HG02610 (cell line): ENCODE measurements at regions not wholly inside any gene's neighbourhood (a gene's known extent, or its start where the extent isn't known, plus 50 kb on each side); places are given as distances from the start of the nearest gene placed in this dataset.
A peak's percentile ranks its signal among the peaks of the same experiment; 100 is the strongest.
"Not testable (repeated sequence)": the region's sequence is repeated elsewhere in the genome, so short reads cannot be mapped to it uniquely, and the experiment has no call there.

ENCODE experiments used
- ATAC-seq: cut with Tn5 transposase; IDR thresholded peaks from one replicate; pipeline ENCODE4 v1.9.1; 2021; ENCODE audit warnings: mild to moderate bottlenecking, moderate library complexity; ENCODE audit not compliant: unreplicated experiment

DNA sequence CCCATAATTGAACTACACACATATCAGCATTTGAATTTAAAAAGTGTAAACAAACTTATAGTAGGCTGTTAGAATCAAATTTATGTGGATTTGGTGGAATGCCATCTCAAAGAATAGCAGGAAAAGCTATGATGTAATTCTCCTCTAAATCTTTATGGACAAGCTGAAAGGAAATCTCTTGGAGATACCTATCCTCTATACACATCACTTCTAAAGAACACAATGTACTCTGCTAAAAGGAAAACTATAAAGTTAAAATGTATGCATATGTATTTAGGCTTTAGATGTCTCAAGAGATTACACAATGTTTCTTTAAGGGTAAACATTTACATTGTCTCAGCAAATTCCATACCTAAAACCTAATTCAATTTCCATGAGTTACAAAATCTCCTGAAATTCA is 323.3 kb downstream of the CRPPA start:
- ATAC-seq: no peak

DNA sequence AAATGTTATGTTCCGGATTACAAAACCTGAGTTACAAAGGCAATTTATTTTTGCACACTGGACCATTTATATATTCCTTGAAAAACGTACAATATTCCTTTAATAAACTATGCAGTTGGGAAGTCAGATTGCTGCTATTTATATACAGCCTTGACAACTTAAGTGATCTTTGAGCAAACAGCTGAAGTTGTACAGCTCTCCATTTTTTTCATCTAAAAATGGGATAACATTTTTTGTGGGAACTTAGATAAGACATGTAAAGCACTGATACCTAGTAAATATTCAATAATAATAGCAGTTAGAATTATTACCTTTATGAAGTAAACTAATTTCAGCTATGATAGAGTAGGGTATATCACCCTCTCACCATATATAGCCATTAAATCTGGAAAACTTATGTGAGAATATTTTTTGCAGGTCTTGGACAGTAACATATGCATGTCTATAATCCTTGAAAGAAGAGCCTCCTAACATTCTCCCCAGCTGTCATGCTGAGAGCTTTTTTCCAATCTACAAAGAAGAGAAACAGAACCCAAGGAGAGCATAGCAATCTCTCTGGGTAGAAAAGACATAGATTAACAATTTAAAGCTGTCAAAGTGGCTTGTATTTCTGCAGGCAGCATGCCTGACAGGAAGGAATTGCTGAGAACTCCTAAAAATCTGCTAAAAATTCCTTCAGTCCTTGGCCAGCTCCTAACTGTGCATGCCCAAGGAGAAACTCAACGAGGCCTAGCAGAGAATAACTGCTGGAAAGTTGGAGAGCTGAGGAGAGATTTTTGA is 326.0 kb downstream of the CRPPA start:
- ATAC-seq: no peak

DNA sequence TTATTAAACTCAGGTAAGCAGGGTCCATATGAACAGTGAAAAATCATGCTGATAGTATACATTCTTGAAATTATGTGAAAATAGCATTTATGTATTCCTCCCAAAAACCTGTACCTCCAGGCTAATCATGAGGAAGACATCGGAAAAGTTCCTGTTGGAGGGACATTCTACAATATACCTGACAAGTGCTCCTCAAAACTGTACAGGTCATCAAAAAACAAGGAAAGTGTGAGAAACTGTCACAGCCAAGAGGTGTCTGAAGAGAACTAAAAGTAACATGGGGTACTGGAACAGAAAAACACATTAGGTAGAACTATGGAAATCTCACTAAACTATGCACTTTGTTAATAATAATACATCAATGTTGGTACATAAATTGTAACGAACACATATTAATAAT is 326.7 kb downstream of the CRPPA start:
- ATAC-seq: no peak

DNA sequence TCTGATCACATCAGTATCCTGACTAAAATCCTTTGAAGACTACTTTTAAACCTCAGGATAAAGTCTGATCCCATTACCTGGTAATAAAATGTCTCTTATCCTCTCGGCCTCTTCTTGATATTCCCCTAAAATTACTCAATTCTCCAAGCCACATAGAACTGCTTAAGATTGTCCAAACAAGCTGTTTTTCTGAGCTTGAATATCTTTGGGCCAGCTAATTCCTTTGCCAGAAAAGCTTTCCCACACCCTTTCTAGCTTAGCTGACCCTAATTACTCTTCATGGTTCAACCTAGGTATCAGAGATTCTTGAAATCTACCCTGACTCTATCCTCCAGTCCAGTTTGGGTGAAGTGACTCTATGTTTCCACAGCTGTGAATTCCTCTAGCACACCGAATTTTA is 328.6 kb downstream of the CRPPA start:
- ATAC-seq: no peak

DNA sequence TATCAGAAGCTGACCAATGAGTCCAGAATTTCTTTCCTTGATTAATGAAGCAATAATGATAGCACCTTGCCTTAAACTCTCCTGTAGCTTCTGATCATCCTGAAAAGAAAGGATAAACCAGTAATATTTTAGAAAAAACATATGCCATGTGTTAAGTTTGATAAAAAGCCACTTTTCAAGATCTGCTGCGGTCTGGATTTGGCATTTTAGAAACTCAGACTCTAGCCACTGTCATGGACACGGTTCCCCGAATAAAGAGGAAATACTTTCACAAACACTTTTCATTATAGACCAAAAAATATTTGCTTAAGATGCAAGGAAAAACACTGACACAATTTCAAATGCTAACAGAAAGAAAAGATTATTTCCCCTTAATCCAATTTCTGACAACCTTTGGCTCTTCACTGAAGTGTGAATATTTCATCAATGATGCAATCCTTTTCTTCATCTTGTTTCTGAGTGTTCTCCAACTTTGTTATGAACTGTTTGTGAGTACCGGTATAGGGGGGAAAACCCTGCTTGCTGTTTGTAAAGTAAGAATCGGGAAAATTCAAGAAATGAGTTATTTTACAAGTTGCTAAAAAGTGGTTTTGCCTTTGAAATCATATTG is 329.5 kb downstream of the CRPPA start:
- ATAC-seq: no peak

DNA sequence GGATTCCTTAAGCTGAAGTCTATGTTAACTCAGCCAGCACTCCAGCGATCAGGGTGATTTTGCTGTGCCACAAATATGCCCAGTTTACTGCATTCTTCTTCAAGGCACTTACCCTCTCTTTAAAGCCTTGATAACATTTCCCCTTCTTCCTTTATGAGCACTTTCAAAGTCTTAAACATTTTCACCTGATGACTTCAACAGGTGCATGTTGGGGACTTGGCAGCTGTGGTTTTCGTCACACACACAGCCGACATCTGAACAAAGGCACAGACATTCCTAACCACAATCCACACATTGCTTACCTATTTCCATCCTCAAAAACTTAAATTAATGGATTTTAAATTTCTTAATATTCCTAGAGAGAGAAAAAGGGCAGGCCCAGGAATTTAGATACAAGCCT is 331.5 kb downstream of the CRPPA start:
- ATAC-seq: no peak

DNA sequence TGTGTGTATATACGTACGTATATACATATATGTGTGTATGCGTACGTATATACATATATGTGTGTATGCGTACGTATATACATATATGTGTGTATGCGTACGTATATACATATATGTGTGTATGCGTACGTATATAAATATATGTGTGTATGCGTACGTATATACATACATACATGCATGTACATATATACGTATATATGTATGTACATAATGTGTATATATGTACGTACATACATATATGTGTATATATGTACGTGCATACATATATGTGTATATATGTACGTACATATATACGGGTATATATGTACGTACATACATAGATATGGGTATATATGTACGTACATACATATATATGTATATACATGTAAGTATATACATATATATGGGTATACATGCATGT is 332.1 kb downstream of the CRPPA start:
- no peak for ATAC-seq

DNA sequence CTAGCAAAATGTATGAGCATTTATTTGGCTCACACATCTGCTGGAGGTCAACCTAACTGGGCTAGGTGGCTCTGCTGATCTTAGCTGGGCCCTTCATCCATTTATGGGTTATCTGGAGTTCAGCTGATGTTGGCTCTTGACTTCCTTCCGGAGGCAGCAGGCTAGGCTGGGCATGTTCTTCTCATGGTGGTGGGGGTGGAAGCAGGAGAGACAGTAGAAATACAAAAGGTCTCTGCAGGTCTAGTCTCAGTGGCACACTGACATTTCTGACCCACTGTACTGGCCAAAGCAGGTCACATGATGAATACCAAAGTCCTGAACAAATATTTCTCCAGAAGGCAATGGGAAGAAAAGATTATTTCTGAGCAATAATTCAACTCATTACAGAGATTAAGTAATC is 334.6 kb downstream of the CRPPA start:
- no peak for ATAC-seq

DNA sequence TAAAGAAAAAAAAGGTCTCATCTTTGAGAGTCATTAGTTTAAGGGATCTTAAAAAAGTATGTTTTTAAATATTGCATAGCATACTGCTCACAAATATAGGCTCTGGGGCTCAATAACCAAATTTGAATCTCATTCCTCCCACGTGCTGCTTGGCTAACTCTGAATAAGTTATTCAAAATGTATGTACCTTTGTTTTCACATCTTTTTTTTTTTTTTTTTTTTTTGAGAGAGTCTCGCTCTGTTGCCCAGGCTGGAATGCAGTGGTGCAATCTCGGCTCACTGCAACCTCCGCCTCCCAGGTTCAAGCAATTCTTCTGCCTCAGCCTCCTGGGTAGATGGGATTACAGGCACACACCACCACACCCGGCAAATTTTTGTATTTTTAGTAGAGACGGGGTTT is 335.6 kb downstream of the CRPPA start:
- not testable (repeated sequence) for ATAC-seq

DNA sequence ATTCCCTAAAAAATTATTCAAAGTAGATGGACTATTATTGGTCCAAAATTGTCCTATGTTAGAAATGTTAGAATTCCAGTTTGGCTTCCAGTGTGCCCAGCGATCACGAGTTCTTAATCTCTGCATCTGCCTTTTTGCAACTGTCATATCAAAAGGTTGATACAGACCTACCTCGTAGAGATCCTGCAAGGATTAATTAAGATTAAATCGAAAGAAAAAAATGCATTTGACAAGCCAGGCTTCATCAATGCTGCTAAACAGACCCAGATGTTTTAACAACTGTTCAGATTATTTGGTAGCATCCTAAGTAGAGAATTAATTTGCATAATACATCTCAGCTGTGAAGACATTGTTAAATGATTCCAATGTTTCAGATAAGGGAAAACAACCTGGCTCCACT is 336.5 kb downstream of the CRPPA start:
- ATAC-seq: no peak

DNA sequence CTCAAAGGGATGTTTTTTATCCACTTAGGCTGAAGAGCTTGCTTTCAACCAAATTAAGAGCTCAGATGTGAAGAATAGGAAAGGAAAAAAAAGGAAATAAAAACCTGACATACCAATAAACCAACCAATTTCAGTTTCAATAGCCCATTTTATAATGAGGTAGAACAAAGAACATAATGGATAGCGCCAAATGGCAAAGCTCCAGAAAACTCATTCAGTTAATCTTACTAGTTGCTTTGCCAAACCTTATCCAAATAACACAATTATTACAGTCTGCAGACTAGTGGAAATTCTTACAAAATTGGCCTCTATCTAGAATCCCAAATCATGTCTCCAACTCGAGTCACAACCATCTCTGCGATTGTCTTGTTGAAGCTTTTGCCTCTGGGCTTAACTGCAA is 337.0 kb downstream of the CRPPA start:
- ATAC-seq: no peak

DNA sequence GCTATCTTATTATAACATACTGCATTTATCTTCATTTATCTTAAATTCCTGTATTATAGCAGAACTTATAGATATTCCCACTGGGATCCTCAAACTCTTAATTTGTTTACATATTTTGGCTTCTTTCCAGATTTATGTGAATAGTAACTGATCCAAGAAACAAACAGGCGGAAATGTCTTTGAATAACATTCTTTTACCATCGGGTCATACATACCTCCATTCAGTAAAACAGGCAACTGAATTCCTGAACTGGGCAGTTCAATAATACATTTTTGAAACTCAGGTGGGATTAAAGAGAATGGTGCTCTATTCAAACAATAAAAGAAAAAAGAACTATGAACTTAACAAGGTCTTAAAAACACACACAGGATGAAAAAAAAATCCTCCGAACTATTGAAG is 337.4 kb downstream of the CRPPA start:
- ATAC-seq: no peak

DNA sequence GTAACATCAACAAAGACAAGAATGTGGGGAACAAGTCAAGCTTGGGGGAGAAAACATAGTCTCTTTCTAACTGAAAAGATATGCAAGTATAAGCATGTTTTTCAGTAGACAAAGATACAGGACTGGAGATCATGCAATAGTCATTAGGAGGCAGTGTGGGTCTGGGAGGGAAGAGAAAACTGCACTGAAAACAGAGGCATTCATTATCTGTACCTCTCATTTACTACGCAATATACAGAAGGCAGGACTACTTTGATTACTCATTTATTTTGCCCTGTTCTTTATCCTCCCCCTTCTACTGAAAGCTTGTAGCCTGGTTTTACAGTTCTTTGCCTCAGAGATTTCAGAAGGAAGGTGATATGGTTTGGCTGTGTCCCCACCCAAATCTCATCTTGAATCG is 341.2 kb downstream of the CRPPA start:
- ATAC-seq: no peak

DNA sequence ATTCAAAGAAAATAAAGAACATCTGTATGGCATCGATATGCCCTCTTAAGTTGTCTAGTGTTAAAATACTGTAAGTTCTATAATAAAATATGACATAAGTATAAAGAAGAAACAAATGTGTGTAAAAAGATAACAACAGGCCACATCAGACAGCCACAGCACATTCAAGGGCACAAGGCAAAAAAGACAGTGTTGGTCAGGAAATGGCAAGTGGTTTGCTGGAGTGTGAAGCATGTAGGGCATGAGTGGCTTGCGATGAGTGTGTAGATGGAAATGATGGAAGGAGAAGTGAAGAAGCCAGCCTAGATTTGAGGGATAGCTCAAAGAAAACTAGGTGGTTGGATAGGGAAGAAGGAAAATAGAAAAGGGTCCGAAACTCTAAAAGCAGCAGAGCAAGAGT is 341.6 kb downstream of the CRPPA start:
- ATAC-seq: no peak

DNA sequence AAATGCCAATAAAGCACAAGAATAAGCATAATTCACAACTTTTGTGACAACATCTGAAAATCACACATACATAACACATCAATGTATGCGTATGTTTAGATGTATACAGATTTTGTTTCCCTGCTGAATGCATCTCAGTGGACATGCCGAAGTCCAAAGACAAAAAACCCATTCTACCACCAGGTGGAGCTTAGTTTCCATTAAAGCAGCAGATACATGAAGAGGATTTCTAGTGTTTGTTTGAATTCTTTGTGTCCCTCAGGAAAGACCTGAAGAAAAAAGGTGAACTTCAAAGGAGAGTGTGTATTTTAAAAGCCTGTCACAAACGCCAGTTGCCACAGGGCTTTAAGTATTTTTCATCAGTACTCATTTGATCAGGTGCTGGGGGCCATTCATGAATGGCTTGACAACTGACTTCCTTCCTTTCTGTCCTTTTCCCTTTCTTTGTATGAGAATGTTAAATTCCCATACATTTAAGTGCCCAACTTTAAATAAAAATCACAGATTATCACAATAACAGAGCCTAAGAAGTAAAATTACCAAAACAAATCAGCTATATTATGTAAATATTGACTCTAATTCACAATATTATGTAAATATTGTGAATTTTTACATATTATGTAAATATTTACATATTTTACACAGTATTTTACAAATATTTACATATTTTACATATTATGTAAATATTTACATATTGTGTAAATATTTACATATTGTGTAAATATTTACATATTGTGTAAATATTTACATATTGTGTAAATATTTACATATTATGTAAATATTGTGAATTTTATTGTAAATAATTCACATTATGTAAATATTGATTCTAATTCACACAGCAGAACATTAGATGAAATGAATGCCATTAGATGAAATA is 343.0 kb downstream of the CRPPA start:
- peak; percentile 43 for ATAC-seq

DNA sequence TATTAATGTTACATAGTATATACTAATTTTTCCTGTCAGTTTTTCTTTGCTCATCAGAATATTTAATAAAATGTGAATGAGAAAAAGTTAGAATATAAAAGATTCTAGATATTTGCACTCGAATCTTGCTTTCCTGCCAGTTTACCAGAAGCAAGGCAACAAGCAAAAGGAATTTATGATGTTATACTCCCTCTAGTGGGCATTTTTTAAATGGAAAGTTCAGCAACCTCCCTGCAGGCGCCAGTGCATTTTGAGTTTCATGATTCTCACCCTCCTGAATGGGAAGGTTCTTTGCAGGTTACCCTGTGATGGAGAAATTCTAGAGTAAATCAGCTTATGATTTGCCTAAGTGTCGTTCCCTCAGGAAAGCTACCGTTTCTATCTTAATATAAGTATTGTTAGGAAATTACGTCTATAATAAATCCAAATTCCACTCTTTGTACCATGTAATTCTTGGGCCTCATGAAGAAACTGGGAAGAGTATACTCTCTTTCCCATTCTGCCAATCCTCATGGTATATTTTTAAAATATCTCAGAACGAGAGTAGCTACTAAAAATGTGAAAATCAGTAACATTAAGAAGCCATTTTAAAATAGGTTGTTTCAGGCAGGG is 350.0 kb downstream of the CRPPA start:
- peak; percentile 83 for ATAC-seq

DNA sequence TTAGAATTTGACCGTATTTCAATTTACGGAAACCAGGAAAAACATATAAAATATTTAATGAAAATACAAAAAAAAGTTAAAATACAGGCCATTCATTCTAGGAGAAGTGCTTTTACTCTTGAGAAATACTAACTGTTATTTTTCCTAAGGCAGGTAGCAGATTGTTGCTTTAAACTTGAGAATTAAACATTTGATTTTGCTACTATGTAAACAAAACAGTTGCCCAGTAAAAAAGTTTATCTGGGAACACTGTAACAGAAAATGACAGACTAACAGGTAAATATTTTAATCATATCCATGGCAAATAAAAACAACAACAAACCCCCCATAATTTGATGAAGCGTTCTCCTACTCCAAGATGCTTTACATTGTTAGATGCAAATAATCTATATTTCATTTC is 350.5 kb downstream of the CRPPA start:
- no peak for ATAC-seq

DNA sequence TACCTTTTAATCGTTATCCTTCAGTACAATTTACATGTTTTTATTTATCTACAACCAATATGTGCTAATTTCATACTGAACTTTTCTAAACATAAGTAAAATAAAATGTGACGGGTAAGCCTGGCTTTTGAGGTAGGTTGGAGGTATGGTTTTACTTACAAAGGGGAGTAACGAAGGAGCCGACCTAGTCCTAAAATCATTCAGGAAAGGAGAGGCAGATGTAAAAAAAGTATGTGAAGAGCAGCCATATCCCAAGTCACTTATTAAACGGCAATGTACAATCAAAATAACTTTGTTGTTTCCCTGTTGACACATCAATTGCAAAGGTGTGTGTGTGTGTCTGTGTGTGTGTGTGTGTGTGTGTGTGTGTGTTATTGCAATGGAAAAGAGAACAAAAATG is 351.3 kb downstream of the CRPPA start:
- no peak for ATAC-seq

DNA sequence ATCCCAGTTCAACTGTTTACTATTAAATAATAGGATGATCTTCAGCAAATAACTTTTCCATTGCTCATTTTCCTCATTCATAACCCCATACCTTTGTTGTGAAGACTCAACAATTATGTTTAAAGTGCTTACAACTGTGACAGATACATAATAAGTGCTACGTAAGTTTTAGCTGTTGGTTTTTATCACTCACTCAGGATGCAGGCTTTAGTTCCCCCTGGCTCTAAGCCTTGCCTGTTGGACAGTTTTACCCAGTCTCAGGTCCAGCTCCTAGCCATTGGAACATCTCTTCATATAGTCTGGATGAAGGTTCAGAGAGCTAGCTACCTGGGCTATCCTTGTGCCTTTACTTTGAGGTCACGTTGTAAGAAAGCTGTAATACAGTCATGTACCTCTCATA is 353.2 kb downstream of the CRPPA start:
- ATAC-seq: no peak

DNA sequence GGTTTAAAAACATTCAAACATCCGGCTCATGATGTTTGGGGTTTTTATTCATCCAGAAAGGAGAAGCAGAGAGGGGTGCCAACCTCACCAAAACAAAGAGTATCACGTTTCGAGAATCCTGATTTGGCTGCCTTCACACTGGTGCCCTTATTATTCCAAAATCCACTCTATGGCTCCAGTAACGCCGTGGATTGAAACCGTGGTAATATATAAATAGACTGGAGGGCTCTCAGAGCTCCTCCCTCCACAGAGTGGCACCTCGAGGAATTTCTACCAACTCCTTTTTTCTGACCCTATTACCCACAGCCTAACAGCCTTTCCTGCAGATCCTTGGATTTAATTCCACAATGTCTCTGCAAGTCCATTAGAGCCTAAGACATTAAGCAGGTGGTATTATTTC is 353.6 kb downstream of the CRPPA start:
- no peak for ATAC-seq

DNA sequence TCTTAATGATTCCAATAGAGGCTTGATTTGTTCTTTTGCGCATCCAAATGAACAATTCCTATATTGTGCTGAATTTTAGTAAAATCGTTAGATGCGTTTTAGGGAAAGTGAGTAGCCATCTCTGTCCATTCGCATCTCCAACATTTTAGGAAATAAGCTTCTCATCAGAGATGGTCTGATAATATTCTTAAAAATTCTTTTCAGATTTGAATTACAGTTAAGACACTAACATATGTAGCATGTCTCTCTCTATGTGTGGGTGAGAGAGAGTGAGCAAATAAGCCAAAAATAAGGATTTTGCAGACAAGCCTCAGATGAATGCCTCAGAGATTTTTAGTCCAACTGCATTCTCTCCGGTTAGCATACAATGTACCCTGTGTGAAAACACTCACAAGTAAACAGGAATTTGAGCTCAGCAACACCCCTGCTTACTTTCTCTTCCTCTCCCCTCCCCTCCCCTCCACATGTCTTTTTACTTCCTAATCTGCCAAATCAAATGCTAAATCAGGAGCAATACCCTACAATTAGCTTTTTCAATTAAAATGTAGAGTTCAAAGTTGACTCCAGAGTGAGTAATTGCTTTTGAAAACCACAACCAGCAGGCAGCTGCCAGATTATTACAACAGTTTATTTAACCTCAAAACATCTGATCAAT is 354.4 kb downstream of the CRPPA start:
- ATAC-seq: no peak
